HG03103 (cell line): ENCODE measurements at regions not wholly inside any gene's neighbourhood (a gene's known extent, or its start where the extent isn't known, plus 50 kb on each side); places are given as distances from the start of the nearest gene placed in this dataset.

ENCODE experiments used
- ATAC-seq: cut with Tn5 transposase; IDR thresholded peaks from one replicate; pipeline ENCODE4 v1.9.1; 2021; ENCODE audit warnings: low read depth; ENCODE audit not compliant: unreplicated experiment

DNA sequence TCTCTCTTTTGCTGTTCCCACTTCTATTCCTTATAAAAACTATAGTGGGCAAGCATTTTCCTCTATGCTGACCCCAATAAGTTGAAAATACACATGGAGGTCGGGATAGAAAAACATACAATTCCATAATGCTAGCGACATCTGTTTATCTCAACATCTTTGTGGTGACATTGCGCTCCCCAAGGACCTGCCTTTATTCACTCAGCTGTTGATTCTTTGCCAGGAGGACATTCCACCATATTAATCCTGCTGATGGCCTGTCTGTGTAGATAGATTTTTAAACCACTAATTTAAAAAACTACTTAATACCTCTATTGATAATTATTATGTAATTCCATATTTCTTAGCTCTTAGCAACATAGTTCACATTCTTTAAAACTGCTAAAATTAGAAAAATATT is 555.3 kb upstream of the MAP3K7 start:
- ATAC-seq = no peak

DNA sequence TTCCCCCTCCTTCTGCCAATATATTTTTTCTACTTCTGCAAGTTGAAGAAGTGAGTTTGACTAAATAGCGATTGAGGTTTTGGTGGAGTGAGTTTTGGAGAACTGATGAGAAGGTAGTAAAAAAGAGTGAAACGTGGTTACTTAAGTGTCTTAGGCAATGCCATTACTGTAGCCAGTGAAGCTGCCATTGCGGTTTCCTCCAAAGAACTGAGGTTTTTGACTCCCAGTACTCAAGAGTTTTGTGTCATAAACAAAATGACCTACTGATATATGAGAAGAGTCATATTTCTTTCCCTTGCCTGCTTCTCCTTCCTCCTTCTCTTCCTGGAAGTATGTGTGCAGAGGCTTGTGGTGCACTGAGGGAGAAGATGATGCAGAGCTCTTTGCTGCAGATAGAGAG is 554.5 kb upstream of the MAP3K7 start:
- no peak for ATAC-seq

DNA sequence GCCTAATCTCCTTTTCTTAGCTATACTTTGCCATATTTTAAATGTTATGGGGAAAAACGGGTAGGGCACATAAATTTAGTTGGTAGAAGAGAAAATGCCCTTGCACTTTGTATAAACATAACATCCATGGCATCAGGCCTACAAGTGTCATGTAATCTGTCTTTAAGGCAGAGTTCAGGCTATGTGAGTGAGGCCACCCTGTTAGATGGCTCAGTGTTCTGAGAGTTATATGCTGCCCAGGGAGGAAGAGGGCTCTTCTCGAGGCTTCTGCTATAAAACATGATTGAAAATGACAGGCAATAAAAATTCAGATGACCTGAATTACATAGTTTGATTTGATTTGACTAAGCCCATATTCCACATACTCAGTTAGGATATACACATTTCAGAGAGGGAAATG is 553.6 kb upstream of the MAP3K7 start:
- no peak for ATAC-seq

DNA sequence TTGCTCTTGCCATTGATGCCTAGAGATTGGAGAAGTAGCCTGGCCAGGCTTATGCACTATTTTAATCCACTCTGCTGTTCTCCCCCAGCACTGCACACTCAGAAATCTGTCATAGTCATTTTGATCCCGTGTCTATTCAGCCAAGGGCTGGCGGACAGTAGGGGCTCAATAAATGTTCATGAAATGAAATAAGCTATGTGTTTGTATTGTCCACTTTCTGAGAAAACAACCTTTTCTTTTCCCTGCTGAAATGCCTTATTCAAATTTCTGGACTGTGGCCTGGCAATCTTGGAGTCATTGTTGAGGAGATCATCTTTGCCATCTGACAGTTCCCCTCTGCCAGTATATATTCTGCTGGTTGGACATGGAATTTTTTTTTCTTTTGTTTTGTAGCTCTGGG is 550.4 kb upstream of the MAP3K7 start:
- no peak for ATAC-seq

GRCh38 chr6:91135406-91136103 is 548.7 kb upstream of the MAP3K7 start:
- no peak for ATAC-seq

DNA sequence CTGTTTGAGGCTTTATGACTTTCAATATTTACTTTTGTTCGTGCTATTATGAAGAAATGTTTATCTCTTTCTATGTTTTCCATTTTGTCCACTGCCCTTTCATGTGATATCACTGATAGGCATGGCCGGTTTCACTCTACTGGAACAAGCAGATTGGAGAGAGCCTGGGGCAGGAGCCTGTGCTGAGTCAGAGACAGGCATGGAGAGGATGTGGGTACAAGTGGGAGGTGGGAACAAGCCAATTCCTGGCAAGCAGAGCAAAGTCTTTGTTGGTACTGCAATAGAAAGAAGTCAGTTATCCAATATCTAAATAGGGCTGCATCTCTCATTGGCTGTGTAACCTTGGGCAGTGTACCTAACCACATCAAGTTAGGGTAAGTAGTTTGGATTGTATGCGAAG is 545.6 kb upstream of the MAP3K7 start:
- ATAC-seq = no peak

DNA sequence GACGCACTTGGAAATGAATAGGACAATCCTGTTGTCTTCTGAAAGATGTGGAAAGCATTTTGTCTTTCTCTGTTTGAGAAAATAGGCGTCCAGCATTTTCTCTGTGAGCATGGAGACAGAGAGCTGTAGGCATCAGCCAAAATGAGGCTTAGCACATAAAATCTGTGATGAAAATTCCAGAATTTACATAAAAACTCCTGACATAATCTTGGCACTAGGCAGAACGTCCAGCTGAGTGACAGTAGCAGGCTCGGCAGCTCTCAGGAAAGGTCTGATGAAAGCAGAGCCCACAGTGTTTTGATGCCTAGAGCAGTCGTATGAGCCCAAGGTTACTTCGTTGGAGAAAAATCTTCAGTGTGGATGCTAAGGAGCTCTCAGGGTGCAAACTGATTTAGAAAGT is 543.3 kb upstream of the MAP3K7 start:
- ATAC-seq = no peak

- no peak for ATAC-seq
Measured at GRCh38 chr6:91127752-91128151, 540.9 kb upstream of the MAP3K7 start.

GRCh38 chr6:91126876-91127275 is 540.0 kb upstream of the MAP3K7 start:
- ATAC-seq = no peak

GRCh38 chr6:91117550-91117949 is 530.7 kb upstream of the MAP3K7 start:
- ATAC-seq = no peak

GRCh38 chr6:91114123-91114708 is 527.3 kb upstream of the MAP3K7 start:
- ATAC-seq = no peak

- no peak for ATAC-seq
Measured at GRCh38 chr6:91106083-91106482, 519.2 kb upstream of the MAP3K7 start.

- no peak for ATAC-seq
Measured at GRCh38 chr6:91105532-91105931, 518.7 kb upstream of the MAP3K7 start.

DNA sequence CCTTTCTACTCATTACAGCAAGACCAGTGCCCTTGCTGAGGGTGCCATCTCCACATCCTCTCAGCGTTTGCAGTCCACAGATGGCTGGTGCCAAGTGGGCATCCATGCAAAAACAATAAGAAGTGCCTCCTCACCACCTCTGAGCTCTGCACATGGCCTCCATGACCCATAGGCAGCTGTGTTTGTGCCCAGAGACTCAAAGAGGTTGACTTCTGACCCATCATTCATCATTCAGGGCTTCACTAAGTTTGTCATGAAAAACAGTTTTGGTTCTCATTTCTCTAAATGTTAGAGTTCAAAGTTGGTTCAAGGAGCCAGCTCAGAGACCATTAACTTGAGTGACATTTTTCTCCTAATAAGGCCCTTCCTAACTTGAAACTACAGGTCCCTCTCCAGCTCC is 512.6 kb upstream of the MAP3K7 start:
- no peak for ATAC-seq

DNA sequence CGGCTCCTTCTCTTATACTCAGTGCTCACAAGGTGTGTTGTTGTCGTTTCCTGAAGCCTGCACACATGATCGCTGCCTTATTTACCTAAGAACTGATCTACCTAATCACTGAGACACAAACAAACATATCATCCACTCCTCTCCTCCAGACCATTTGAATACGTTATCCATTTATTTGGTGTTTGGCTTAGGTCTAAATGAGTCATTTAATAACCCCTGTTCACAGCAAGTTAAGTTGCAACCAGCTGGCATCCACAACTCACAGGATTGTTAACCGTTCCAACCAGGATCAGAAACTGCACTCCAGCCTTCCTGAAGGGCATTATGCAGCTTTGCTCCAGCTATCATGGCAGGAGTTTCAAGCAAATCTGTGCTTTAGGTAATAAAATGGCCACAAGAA is 511.1 kb upstream of the MAP3K7 start:
- no peak for ATAC-seq

- ATAC-seq = no peak
Measured at GRCh38 chr6:91097364-91097763, 510.5 kb upstream of the MAP3K7 start.

- no peak for ATAC-seq
Measured at GRCh38 chr6:91094806-91095475, 508.1 kb upstream of the MAP3K7 start.

- ATAC-seq = no peak
Measured at GRCh38 chr6:91094341-91094740, 507.5 kb upstream of the MAP3K7 start.

GRCh38 chr6:91088976-91089375 is 502.1 kb upstream of the MAP3K7 start:
- ATAC-seq = no peak

DNA sequence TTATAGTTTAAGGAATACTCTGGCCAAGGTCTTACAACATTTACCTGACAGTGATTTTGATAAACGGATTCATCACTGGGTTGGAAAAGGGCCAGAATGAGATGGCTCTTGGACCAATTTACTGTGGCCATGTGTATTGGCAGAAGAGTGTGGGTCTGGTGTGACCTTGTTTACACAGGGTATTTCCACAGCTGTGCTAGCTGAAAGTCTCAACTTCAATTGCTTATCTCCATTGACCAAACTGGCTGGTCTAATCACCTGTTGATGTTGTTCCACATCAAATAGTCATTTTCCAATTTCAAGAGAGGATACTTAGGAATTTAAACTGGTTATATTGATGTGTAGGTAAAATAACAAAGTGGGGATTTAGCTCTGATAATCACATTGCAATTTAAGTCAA is 501.6 kb upstream of the MAP3K7 start:
- no peak for ATAC-seq

DNA sequence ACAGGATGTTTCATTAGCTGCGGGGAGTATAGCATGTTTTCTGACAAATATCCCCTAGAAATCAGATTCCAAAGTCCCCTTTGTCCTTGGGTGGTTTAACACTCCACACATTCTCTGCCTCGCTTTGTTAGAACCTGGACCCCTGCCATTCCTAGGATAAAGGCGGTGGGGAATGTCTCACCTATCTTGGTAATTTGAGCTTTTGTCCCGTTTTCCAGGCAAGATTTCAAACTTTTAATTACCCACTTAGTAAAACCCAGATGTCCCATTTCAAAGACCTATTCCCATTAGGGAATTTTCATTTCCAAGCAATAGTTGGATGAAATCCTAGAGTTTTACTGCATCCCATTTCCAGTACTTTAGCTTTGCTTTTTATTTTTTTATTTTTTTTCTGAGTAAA is 501.0 kb upstream of the MAP3K7 start:
- no peak for ATAC-seq

GRCh38 chr6:91083211-91083610 is 496.3 kb upstream of the MAP3K7 start:
- no peak for ATAC-seq
